HG03060 (cell line): ENCODE measurements at regions not wholly inside any gene's neighbourhood (a gene's known extent, or its start where the extent isn't known, plus 50 kb on each side); places are given as distances from the start of the nearest gene placed in this dataset.

ENCODE experiments used
- ATAC-seq: cut with Tn5 transposase; IDR thresholded peaks from one replicate; pipeline ENCODE4 v1.9.1; 2021; ENCODE audit warnings: low read depth, moderate number of reproducible peaks; ENCODE audit not compliant: unreplicated experiment

GRCh38 chr7:47047384-47047783 lies 534.5 kb downstream of the TNS3 start:
- ATAC-seq, result no peak

DNA sequence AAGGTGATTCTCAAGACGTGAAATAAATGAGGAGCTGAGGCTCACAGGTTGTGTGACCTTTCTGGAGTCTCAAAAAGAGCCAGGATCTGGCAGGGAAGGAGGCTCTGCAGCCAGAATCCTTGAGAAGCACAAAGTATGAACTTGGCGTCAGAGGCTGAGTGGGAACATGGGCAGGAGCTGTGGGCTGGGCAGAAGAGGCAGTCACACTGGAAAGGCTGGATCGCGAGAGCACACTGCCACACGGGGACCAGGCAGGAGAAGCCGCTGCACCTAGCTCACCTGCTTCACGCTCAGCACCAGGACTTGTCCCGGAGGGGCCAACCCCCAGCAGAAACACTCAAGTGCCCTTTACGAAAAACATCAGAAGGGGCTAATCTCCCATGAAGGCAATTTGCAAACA lies 535.0 kb downstream of the TNS3 start:
- no peak for ATAC-seq

DNA sequence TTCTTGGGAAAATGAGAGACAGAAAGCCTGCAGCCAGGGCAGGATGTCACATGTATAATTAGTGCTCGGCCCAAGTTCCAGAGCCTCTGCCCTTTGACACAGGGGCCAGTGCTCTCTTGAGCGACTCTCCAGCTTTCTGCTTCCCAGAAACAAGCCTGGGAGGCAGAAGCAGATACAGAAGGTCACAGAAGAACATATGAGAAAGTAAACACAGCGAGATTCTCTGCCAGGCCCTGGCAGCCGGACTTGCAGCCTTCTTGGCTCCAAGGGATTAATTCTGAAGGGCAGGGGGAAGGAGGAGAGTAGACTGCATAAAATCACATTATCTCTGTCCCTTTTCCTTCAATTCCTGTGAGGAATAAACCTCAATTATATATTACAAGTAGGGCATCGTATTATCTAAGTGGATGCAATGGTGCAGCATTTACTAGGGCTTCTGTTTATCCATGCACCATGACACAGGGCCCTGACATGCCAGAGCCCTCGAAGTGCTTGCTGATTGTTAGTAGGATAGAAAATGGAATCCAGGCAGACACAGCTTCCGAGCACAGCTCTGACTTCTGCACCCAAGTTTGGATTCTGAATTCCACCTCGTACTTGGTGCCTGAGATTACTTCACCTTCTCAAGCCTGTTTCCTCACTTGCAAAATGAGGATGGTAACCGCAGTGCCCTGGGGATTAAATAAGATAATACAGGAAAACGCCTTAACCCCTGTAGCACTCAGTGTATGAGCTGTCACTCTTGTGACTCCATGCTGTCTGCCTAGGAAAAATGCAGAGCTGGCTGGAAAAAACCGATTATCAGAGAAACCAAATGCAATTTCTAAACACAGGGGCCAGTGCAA lies 536.5 kb downstream of the TNS3 start:
- no peak for ATAC-seq

GRCh38 chr7:47044625-47045024 lies 537.3 kb downstream of the TNS3 start:
- ATAC-seq, result no peak

GRCh38 chr7:47043304-47043703 lies 538.6 kb downstream of the TNS3 start:
- no peak for ATAC-seq

- no peak for ATAC-seq
Observed at GRCh38 chr7:47042669-47043068, 539.2 kb downstream of the TNS3 start.

DNA sequence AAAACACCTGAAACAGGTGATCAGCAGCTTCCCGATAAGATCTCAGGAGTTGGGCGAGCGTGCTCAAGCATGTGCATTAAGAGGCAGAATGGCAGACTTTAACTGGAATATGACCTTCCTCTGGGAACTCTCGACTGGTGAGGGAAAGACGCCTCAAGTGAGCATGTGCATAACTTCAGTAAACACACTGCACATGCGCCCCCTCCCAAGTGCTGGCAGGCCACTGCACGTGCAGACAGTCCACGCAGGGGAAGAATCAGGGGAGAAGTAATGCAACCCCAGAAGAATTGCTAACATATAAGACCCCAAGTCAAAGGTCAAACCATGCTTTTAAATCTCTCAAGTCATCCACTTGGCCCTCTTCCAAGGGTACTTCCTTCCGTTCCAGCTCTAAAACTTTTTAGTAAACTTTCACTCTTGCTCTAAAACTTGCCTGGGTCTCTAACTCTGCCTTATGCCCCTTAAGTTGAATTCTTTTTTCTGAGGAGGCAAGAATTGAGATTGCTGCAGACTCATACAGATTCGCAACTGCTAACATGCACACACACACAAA lies 541.0 kb downstream of the TNS3 start:
- ATAC-seq, result no peak

GRCh38 chr7:47039904-47040303 lies 542.0 kb downstream of the TNS3 start:
- no peak for ATAC-seq

GRCh38 chr7:47039089-47039648 lies 542.7 kb downstream of the TNS3 start:
- no peak for ATAC-seq

DNA sequence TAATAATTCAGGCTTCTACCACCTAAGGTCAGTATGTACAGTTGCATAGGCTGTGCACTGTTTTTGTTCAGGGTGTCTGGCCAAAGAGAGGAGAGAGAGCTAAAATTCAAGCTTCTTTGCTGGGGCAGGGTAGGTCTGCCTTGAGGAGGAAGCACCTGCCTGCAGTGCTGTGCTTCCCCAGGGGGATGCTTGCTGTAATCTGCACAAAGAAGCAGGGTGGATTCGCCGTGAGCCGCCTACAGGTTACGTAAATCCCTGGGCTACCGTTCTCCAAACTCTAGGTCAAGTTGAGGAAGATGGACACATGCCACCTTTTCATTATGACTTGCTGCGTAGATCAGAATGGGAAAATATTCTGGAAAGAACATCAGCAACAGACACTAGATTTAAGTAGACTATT lies 543.3 kb downstream of the TNS3 start:
- no peak for ATAC-seq

GRCh38 chr7:47037607-47038006 lies 544.3 kb downstream of the TNS3 start:
- no peak for ATAC-seq

DNA sequence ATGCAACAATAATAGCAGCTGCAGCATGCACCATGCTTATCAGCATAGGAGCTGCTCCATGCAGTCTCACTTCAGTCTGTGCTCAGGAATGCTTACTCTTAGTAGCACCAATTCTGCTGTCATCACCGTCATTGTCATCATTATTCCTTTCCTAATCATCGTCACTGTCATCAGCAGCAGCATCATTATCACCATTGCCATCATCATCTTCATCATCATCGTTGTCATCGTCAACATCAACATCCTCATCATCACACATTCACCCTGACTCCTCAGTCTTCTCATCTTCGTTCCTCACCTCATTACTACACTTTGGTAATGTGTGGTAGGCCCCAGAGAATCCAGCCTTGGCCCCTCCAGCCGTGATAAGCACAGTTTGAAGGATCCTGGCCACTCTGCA lies 545.0 kb downstream of the TNS3 start:
- no peak for ATAC-seq

DNA sequence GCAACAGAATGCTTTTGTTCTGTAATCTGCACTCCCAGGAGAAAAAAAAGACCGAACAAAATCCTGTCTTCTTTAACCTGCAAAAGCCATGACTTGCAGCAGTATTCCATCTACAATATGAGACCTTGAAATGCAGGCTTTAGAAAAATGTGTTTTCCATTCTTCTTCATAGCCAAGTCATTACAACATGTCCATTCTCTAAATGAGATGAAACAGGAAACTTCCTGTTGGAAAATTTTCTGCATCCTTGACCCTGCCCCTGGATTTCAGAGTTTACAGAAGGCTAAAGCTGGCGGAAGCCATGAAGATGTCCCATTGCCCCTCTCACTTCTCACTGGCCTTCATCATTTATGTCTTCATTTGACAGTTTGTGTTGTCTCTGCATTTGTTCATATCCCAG lies 546.4 kb downstream of the TNS3 start:
- no peak for ATAC-seq

- no peak for ATAC-seq
Observed at GRCh38 chr7:47034180-47034579, 547.7 kb downstream of the TNS3 start.

DNA sequence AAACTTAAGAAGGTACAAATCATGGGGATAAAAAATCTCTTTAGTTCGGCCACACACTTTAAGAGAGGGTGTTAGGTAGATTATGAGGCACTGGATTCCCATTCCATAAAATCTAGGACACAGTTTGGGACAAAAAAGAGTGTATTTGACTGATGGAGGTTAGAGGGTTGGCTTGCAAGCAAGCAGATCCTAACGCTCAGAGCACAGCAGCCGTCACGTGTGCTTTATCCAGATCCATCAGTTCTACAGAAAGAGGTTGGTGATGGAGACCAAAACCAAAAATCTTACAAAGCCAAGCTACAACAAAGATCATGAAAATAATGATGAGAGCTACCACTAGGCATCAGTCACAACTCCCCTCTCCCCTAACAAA lies 549.4 kb downstream of the TNS3 start:
- ATAC-seq, result no peak

DNA sequence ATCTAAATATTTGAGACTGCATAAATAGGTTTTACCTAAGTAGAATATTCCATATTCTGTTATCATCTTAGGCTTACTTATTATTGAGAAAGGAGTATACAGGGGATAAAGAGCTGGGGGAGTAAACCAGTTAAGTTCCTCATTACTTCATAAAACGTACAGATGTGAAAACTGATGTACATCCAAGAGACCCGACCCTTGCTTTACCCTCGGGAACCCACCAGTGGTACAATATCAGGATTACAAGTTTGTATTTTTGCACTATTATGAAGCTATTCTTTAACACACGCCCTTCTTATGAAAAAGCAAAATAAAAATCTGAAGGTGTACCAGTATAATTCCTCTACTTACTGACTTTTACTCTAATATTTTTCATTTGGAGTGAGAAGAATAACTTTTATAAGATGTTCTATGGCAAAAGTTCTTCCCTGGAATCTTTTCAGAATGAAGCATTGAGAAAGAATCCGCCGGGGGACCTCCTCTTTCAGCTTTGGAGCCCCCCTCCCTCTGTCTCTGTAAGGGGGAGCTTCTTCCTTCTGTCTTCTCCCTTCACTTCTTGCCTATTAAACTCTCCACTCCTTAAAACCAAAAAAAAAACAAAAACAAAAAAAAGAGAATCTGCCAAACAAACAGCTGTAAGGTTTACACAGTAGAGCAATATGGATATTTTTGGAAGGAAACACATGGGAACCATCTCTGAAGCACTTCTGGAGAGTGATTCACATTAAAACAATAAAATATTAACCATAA lies 550.0 kb downstream of the TNS3 start:
- no peak for ATAC-seq

DNA sequence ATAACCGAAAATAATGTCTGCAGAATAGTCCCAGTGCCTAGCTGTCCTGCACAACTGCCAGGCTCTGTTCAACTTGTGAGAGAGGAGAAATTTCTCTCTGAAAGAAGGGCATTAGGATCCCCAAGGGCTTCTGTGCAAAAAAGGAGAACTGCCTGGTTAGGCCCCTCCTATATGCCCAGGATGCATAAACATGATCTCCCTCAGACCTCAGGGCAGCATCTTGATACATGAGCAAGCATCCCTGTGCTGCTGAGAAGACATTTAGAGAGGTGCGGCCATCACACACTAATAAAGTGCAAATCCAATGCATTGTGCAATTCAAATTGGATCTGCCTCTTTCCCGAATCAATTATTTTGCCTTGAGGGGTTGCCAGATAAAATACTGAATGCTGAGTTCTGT lies 553.6 kb downstream of the TNS3 start:
- no peak for ATAC-seq

DNA sequence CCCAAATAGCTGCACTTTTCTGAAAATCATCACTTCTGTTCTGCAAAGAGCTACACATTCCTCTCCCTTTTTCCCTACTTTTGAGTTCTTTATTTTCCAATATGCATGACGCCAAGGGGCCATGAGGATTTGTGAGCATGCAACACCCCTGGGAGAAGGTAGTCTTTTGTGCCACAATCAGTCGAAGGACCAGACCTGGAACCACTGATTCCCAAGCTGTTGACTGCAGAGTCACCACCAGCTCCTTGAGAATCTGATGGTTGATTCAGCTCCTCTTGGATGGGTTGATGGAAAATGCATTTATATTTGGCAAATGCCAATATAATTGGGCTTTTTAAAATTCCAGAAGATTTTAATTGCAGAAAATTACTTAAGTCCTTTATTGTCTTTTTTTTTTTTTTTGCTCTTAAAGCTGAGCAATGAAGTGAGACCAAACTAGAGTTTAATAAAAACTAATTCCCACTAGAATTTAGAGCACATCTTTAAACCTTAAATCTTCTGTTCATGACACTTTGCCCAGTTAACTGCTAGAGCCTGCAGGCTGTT lies 554.1 kb downstream of the TNS3 start:
- no peak for ATAC-seq

GRCh38 chr7:47026780-47027361 lies 555.0 kb downstream of the TNS3 start:
- no peak for ATAC-seq

- ATAC-seq, result no peak
Observed at GRCh38 chr7:47024991-47025390, 556.9 kb downstream of the TNS3 start.

GRCh38 chr7:47008461-47008860 lies 573.5 kb downstream of the TNS3 start:
- ATAC-seq, result no peak
